GM19035 (cell line): ENCODE measurements at regions not wholly inside any gene's neighbourhood (a gene's known extent, or its start where the extent isn't known, plus 50 kb on each side); places are given as distances from the start of the nearest gene placed in this dataset.
"Not testable (repeated sequence)": the region's sequence is repeated elsewhere in the genome, so short reads cannot be mapped to it uniquely, and the experiment has no call there.

Experiments used
- ATAC-seq: cut with Tn5 transposase; IDR thresholded peaks from one replicate; pipeline ENCODE4 v1.9.1; 2021; ENCODE audit not compliant: unreplicated experiment

DNA sequence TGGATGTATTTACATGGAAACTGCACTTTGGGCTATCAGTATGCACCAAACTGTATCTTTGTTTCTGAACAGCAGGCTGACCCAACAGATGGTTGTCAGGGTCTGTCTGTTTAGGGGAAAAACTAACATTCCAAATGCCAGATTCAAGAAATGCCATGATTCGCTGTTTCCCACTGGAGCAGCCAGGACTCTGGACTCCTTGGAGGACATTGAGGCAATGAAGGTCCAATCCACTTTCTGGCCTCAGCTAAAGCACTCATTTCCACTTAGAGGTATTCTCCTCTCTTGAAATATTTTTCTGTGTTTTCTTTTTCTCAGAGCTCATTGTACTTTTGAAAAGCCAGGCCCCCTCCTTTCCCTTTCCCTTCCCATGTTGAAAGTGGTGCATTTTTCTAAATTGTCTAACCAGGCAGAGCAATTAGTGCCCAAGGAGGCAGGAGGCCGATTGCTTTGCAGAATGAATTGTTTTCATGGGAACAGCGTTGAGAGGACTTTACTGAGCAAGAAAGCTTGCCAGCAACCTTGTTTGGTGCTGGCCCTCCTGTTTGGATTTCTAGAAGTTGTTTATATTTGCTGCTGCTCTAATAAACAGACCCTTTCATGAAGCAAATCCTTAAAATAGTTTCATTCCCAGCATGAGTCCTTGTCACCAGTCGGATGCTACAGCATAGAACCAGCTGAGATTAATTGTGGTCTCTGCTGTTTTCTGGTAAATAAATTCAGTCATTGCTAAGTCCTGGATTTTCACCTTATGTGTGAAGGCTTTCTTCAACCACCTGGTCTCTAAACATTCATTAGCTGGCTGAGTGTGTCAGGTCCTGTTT is 132.8 kb upstream of the TAF11L2 start:
- no peak for ATAC-seq

DNA sequence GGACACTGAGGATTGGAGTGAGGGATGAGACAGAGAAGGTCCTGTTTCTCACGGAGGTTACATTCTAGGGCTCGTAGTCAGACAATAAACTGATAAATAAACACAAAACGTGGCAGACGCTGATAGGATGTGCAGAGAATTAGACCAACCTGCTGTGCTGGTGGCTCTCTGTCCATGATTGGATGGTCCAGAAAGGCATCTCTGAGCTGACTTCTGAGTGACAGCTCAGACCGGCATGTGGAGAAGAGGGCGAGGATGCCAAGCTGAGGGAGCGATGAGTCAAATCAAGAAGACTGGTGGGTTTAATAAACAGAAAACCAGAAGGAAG is 132.3 kb upstream of the TAF11L2 start:
- no peak for ATAC-seq

DNA sequence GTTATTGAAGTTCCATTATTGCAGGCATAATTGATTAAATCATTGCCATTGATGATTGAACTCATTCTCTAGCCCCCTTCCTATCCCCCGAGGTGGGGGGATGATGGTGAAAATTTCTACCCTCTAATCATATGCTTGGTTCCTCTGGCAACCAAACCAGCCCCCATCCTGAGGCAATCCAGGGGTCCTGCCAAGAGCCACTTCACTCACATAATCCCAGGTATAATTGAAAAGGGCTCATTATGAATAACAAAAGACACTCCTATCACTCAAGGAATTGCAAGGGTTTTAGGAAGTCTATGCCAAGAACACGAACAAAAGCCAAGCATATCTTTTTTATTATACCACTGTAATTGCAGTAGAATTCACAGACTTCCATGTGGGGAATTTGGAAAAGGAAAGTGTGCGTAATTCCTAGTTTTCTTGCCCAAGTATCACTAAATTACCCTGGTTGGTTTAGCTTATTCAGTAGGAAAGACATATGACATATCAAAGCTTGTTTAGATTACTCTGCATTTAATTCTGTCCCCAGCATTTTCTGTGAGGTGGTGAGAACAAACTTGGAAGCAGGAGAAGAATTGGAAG is 130.7 kb upstream of the TAF11L2 start:
- no peak for ATAC-seq

DNA sequence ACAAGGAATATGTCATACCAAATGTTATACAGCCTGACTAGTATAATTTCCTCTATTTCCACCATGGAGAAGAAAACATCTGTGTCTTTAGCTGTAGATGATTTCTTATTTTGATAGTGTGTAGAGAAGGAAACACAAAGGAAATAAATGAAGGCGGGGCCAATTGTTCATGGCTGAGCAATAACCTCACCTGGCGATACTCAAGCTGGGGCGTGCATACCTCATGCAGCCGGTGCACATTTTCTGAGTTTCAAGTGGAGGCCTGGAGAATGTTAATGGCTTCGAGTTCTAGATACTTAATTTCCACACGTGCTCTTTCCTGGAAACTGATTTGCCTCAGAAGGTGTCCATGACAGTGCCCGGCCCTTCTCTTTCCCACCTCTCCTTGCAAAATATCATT is 127.4 kb upstream of the TAF11L2 start:
- no peak for ATAC-seq

DNA sequence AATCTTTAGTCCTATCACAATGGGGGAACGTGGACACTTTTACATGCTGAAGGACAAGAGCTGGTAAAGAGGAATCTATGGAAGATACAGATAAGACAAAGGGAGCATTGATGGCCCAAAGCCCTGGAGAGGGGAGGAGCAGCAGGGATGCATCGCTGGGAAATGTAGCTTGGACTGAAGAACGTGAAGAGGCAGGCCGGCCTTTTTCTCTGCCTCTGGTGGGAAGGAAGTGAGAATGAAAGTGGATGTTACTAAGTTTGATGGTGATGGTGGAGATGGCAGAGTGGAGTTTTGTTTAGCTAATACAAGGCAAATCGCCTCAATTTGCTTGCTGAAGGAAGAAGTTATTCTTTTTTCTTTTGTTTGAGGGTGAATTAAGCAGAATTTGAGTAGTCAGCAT is 124.6 kb upstream of the TAF11L2 start:
- ATAC-seq, result no peak

DNA sequence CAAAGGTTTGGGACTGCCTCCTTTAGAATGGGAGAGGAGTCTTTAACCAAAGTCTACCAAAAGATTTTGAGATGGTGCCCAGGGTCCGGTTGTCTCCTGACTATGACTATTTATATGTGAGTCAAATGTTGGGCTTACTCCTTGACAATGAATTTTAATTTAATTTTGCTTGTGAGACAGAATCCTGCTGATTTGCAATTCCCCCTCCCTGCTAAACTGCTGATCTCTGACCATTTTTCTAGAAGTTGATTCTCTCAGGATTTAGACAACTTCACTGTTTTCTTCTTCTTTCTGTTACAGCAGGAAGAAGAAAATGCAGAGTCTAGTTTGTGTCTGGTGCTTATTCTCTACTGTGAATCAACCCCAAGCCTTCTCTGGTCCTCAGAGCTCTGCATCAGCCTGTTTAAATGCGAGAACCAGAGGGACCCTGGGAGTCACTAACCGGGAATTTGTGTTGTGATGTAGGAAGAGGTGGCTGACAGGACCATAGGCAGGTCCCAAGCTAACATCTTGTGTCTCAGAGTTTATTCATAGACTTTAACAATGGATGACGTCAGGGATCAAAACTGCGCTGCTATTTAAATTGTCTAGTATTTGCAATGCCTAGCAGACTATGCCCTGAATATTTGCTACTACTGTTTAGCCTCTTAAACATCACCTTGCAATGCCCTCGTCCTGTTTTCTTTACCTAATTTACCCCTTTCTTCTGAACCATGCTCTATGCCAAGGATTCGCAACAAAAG is 124.0 kb upstream of the TAF11L2 start:
- ATAC-seq, result no peak

DNA sequence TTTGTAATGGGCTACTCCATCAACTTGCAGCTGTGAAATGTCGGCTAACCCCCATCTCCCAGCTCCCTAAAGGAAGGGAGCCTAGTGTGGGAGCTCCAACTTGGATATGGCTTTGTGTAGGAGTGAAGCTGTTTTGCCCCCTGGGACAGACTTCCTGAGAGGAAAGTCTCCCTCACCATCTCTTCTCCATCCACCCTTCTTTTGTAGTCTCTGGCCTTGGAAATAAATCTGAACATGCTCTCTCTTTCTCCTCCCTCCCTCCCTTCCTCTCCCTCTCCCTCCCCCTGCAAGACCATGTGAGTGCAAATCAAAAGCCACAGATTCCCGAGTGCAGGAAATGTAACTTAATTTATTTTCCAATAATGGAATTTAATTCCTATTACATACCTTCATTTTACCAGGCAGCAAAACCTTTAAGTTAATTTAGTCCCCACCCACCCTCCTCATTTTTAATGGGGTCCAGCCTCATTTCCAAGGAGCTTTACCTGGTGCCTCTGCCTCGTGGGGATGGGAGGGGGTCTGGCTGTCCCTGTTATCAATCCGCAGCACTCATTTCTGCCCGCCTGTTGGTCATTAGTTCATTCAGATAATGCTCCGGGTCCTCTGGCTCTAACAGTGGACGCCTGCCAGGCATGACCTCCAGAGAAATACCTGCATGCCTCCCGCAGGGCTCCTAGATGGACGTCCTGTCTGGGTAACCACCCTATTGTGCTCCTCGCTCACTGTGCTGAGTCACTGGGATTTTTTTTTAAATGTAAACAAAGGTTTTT is 122.9 kb upstream of the TAF11L2 start:
- ATAC-seq, result no peak

DNA sequence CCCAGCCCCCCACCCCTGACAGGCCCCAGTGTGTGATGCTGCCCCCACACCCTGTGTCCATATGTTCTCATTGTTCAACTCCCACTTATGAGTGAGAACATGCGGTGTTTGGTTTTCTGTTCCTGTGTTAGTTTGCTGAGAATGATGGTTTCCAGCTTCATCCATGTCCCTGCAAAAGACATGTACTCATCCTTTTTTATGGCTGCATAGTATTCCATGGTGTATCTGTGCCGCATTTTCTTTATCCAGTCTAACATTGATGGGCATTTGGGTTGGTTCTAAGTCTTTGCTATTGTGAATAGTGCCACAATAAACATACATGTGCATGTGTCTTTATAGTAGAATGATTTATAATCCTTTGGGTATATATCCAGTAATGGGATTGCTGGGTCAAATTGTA is 122.1 kb upstream of the TAF11L2 start:
- ATAC-seq, result not testable (repeated sequence)

DNA sequence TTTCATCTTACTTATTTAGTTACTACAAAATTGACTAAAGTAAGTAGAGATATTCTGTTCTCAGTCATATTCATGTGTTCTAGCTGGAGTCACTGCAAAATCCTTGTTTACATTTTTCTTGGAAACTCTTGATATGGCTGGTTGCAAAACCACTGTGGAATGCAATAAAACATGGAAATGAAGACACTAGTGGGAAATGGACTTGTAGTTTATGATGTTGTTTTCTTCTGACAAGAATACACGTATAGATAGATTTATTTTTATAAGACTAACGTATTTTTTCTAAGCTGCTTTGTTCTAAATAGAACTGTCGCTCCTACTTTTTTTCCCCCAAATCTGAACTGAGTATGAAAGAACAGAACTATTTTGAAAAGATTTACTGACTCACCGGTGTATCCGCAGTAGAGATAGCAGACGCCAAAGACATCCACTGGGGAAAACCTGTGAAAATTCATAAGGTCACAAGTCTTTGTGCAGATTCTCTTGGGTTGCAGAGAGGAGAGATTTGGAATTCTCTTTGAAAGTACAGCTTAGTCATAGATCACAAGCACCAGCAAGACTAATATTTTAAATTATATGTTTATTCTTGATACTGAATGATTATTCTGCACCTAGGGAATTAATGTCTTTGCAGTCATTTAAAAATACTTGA is 119.6 kb upstream of the TAF11L2 start:
- no peak for ATAC-seq

DNA sequence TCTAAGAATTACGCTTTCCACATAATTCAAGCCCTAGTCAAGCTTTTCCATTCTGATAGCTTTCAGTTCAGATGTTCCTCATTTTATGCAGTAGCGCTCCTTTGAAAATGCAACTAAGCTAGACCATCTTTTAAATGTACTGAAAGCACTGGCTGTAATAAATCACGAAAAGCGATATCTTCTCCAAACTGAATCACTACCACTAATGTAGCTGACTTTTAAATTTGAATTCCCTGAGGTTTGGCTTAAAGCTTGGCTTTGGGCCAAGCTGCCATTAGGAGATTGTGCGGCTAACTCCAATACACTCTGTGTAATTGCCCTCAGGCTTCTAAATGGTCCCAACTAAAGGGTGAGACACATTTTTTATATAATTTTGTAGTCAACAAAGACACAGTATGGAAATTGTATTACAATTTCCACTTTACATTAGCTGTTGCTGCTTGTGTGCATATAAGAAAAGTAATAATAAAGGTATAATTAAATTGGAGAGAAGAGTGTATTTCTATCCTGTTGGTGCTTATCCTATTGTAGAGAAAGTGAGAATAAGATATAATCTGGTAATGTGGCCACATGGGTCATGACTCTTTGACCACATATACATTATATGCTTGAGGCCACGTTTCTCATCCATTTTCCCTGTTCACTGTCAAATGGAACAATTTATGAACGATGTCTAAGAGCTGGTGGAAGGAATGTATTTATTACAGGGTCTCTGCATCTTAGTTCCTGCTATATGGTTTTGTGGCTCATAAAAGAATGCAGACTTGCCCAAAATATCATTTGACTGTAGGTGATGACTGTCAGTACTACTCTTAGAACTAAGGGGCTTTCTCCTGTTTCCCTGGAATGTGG is 118.7 kb upstream of the TAF11L2 start:
- ATAC-seq, result no peak

DNA sequence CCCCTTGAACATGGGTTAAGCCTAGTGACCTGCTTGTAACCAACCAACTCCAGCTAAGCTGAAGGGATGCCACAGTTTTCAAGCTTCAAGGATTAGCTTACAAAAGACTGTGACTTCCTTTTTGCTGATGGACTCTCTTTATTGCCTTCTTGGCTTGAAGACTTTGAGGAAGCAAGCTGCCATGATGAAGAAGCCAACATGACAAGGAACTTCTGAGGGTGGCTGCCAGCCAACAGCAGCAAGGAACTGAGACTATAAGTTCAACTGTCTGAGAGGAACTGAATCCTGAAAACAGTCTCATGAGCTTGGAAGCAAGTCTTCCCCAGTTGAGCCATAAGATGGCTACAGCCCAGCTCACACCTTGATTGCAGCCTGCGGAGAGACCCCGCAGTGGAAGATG is 116.1 kb upstream of the TAF11L2 start:
- ATAC-seq, result no peak

DNA sequence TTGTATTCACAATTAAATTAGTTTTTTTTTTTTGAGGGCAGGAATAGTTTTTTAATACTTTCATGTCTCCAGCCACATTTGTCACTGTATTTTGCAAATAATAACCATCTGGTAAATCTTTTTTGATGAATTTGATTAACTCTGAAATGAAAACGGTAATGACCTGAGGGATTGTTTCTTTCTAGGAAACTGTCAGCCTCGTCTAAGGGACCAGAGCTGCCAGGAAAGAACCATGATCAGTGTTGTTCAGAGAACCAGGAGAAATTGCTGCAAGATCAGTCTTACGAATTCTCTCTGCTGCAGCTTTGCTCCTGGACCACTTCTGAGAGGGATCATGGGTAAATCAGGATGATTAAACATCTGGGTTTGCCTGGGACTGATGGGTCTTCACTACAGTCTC is 114.5 kb upstream of the TAF11L2 start:
- ATAC-seq, result no peak

DNA sequence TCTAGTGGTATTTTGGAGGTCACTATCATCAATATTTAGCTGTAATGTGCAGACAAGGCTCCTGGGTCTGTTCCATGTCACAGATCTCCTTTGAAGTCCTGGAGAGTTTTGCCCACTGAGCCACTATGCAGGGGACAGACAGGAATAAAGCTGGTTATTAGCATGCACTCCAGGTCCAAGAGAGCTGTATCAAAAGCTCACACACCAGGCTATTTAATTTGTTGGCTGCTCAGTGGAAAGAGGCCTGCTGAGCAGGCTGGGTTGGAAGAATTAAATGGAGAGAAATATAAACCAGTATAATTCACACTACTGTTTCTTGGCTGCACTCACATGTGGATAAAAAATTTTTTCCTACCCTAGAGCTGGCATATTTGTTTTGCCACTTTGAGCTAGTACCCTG is 113.8 kb upstream of the TAF11L2 start:
- no peak for ATAC-seq

DNA sequence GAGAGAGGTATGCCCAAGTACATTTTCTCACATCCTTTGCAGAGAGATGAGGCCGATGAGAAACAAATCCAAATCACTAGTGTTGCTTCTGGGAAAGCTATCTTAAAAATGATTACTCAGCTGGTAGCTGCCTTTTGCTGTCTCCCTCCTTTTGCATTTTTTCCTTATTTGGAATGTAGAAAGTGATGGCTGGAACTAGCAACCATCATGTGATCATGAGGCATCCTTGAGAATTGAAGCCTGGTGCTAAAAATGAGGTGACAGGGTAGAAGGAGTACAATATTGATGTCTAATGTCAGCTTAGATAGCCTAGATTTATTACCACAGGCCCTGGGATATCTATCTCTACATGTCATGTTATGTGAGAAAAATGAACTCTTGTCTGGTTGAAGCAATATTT is 109.3 kb upstream of the TAF11L2 start:
- ATAC-seq, result no peak

DNA sequence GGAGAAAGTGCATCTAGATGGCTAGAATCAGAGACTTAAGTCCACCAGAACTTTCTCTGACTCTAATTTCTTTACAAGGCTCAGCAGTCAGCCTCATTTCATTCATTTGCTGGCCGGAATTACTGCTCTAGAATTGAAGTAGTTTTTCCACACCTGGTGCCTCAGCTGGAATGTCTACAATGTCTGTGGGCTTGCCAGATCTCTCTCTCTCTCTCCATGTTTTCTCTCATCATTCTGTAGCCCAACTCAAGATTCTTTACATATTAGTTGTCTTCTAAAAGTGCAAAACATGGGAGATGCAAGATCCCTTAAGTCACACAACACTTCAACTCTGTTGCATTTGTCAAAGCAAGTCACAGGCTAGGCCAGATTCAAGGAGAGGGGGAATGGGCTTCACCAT is 103.9 kb upstream of the TAF11L2 start:
- no peak for ATAC-seq

DNA sequence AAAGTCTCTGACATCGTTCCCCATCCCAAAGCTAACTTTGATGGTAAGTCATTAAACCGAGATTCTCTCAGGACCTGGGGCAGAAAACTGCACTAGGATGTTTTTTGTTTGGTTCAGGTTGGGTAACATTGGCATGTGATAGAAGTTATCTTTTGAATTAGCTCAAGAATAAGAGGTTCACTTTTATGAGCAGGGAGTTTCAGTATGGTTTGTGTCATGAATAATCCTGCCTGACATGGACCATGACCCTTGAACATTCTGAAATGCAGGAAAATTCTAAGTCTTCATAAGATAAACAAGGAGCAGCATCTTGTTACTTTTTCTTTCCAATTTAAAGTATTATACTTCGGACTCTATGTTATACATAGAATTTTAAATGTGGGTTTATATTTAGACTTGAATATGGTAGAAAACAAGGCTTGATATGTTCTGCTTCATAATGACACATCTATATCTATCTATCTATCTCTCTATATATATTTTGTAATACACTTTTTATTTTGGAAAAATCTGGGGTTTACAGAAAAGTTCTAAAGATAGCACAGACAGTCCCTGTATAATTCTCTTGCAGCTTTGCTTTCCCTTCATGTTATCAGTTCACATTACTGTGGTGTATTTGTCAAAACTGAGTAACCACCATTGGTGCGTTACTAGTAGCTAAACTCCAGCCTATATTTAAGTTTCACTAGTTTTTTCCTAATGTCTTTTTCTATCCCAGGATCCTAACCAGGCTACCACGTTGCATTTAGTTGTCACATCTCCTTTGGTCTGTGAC is 102.7 kb upstream of the TAF11L2 start:
- ATAC-seq, result no peak

DNA sequence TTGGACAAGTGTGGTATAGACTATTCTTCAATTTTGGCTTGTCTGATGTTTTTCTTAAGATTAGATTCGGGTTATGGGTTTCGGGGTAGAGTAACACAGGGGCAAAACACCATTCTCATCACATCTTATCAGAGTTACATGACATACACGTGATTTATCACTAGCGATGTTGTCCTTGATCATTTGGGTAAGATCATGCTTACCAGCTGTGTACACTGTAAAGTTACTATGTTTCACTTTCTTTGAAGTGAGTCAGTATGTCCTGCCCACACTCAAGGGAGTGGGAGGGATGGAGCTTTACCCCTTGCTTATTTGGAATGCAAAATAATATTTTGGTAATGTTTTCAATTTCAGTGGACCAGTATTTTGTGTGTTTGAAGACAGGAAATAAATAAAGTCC is 101.8 kb upstream of the TAF11L2 start:
- peak; percentile 62 for ATAC-seq

DNA sequence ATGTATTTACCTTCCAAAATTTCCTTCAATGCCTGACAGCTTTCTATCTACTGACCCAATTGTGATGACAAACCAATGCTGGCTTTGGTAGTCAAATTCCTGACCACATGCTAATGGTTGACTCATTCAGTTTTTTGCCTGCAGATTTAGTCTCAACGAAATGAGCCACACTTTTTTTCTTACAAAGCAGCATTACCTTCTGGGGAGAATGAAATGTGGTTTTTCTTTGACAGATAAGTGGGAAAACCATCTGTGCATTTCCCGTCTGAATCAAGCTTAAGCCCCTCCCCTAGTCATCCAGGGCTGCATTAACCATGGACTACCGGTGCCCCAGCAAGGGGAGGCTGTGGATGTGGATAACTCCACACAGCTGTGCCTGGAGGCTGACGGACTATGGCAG is 99.6 kb upstream of the TAF11L2 start:
- ATAC-seq, result peak; percentile 47
